HepG2 (cell line): ENCODE measurements at regions not wholly inside any gene's neighbourhood (a gene's known extent, or its start where the extent isn't known, plus 50 kb on each side); places are given as distances from the start of the nearest gene placed in this dataset.

Experiments used
- EED ChIP-seq: sonication (generic); formaldehyde crosslinking; IDR thresholded peaks from 2 replicates; pipeline ENCODE4 v1.5.0; 2020; ENCODE audit warnings: mild to moderate bottlenecking, missing genetic modification reagents
- HNRNPK ChIP-seq: fragments of 200-400 bp; formaldehyde crosslinking; IDR thresholded peaks from 2 replicates; pipeline ENCODE4 v1.6.1; 2018; ENCODE audit warnings: low read length, low read depth, moderate library complexity, mild to moderate bottlenecking; ENCODE audit not compliant: poor library complexity, severe bottlenecking
- MED1 ChIP-seq: sonication (generic); formaldehyde crosslinking; IDR thresholded peaks from 2 replicates; pipeline ENCODE4 v1.4.0; 2020; ENCODE audit warnings: missing genetic modification reagents
- ZBTB21 ChIP-seq: sonication (generic); formaldehyde crosslinking; IDR thresholded peaks from 2 replicates; pipeline ENCODE4 v1.4.0; 2020; ENCODE audit warnings: missing genetic modification reagents
- ZFX ChIP-seq: sonication (generic); formaldehyde crosslinking; IDR thresholded peaks from 2 replicates; pipeline ENCODE4 v1.4.0; 2020; ENCODE audit warnings: mild to moderate bottlenecking, low read depth, missing genetic modification reagents, moderate library complexity
- ZNF546 ChIP-seq: sonication (generic); formaldehyde crosslinking; conservative IDR thresholded peaks from 2 replicates; pipeline ENCODE4 v1.8.1; 2023; ENCODE audit warnings: mild to moderate bottlenecking, missing genetic modification reagents
- TF ChIP-seq, protein P1 (sequence below): sonication (generic); formaldehyde crosslinking; IDR thresholded peaks from 2 replicates; pipeline ENCODE4; 2020; ENCODE audit warnings: missing genetic modification reagents, mild to moderate bottlenecking, borderline replicate concordance
- TF ChIP-seq, protein P2 (sequence below): sonication (generic); formaldehyde crosslinking; IDR thresholded peaks from 2 replicates; pipeline ENCODE4 v1.4.0; 2020; ENCODE audit warnings: missing genetic modification reagents
- TF ChIP-seq, protein P3 (sequence below): sonication (generic); formaldehyde crosslinking; IDR thresholded peaks from 2 replicates; pipeline ENCODE4 v1.4.0; 2020; ENCODE audit warnings: missing genetic modification reagents, low read depth, mild to moderate bottlenecking, borderline replicate concordance
- TF ChIP-seq, protein P4 (sequence below), 2 experiments: sonication (generic) in 1 of 2; formaldehyde crosslinking in 1 of 2; IDR thresholded peaks; 2 replicates each; pipeline versions ENCODE4 v1.6.1 to v1.9.0; 2014 to 2022; ENCODE audit warnings: antibody characterized with exemption in 1 of 2, borderline replicate concordance in 1 of 2, inconsistent platforms in 1 of 2, low read depth in 1 of 2, missing genetic modification reagents in 1 of 2

DNA sequence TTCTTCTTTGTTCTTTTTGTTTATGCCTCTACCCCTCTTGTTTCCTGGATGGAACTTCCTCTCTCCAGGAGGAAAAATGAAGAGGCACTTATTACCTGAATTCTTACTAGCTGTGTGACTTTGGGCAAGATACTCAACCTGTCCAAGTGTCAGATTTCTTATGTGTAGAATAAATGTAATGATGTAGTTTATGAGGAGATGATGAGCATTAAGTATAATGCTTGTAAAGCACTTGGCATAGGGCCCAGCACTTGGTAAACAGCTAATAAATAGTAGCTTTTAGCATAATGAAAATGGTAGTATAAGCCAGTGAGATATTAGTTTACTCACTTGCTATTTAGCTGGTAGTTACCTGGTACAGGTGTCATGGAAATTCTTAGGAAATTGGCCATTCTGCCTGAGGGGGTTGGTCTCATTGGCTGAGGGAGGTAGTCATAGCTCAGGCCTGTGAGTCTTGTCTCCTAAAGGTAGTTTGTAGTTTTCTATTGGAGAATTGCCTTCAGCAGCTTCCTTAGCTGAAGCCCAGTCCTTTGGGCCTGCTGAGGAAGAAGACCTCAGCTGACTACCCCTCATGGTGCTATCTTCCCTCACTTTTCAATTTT lies 133.4 kb upstream of the NABP1 start (continued):
- TF ChIP-seq, protein P1, sequence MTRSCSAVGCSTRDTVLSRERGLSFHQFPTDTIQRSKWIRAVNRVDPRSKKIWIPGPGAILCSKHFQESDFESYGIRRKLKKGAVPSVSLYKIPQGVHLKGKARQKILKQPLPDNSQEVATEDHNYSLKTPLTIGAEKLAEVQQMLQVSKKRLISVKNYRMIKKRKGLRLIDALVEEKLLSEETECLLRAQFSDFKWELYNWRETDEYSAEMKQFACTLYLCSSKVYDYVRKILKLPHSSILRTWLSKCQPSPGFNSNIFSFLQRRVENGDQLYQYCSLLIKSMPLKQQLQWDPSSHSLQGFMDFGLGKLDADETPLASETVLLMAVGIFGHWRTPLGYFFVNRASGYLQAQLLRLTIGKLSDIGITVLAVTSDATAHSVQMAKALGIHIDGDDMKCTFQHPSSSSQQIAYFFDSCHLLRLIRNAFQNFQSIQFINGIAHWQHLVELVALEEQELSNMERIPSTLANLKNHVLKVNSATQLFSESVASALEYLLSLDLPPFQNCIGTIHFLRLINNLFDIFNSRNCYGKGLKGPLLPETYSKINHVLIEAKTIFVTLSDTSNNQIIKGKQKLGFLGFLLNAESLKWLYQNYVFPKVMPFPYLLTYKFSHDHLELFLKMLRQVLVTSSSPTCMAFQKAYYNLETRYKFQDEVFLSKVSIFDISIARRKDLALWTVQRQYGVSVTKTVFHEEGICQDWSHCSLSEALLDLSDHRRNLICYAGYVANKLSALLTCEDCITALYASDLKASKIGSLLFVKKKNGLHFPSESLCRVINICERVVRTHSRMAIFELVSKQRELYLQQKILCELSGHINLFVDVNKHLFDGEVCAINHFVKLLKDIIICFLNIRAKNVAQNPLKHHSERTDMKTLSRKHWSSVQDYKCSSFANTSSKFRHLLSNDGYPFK (CRISPR knock-in tag): no peak
- no peak for TF ChIP-seq ZFX (CRISPR knock-in tag)
- TF ChIP-seq ZNF546 (CRISPR knock-in tag): no peak
- no peak for TF ChIP-seq ZBTB21 (CRISPR knock-in tag)
- no peak for TF ChIP-seq HNRNPK
- TF ChIP-seq, protein P2, sequence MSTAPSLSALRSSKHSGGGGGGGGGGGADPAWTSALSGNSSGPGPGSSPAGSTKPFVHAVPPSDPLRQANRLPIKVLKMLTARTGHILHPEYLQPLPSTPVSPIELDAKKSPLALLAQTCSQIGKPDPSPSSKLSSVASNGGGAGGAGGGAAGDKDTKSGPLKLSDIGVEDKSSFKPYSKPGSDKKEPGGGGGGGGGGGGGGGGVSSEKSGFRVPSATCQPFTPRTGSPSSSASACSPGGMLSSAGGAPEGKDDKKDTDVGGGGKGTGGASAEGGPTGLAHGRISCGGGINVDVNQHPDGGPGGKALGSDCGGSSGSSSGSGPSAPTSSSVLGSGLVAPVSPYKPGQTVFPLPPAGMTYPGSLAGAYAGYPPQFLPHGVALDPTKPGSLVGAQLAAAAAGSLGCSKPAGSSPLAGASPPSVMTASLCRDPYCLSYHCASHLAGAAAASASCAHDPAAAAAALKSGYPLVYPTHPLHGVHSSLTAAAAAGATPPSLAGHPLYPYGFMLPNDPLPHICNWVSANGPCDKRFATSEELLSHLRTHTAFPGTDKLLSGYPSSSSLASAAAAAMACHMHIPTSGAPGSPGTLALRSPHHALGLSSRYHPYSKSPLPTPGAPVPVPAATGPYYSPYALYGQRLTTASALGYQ: no peak
- TF ChIP-seq, protein P3, sequence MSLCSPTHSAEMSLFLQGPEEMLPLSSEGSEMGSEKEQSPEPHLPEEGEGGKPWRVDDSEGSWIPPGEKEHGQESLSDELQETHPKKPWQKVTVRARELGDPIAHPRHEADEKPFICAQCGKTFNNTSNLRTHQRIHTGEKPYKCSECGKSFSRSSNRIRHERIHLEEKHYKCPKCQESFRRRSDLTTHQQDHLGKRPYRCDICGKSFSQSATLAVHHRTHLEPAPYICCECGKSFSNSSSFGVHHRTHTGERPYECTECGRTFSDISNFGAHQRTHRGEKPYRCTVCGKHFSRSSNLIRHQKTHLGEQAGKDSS (CRISPR knock-in tag): no peak
- no peak for TF ChIP-seq MED1 (CRISPR knock-in tag)
- TF ChIP-seq, protein P4, sequence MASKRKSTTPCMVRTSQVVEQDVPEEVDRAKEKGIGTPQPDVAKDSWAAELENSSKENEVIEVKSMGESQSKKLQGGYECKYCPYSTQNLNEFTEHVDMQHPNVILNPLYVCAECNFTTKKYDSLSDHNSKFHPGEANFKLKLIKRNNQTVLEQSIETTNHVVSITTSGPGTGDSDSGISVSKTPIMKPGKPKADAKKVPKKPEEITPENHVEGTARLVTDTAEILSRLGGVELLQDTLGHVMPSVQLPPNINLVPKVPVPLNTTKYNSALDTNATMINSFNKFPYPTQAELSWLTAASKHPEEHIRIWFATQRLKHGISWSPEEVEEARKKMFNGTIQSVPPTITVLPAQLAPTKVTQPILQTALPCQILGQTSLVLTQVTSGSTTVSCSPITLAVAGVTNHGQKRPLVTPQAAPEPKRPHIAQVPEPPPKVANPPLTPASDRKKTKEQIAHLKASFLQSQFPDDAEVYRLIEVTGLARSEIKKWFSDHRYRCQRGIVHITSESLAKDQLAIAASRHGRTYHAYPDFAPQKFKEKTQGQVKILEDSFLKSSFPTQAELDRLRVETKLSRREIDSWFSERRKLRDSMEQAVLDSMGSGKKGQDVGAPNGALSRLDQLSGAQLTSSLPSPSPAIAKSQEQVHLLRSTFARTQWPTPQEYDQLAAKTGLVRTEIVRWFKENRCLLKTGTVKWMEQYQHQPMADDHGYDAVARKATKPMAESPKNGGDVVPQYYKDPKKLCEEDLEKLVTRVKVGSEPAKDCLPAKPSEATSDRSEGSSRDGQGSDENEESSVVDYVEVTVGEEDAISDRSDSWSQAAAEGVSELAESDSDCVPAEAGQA (IDR thresholded peaks at IDR 0.05; ENCODE audit: low read depth): no peak
- TF ChIP-seq, protein P4 (CRISPR knock-in tag; IDR thresholded peaks at IDR 0.05; ENCODE audit: borderline replicate concordance): no peak
- no peak for TF ChIP-seq EED (CRISPR knock-in tag)
